Heart left ventricle (tissue), 16 donors: ENCODE measurements at regions not wholly inside any gene's neighbourhood (a gene's known extent, or its start where the extent isn't known, plus 50 kb on each side); places are given as distances from the start of the nearest gene placed in this dataset.

ENCODE experiments used
- ATAC-seq, 4 donors: fragments of 200-7000 bp; cut with Tn5 transposase; one replicate each; pipeline ENCODE4 v1.9.1; 2020 to 2022; ENCODE audit warnings: moderate library complexity in 4 of 4, mild to moderate bottlenecking in 3 of 4, moderate number of reproducible peaks in 1 of 4
- DNase-seq, 5 donors: peaks; one replicate each; pipeline ENCODE4 v3.0.0-alpha.2; 2020
- H3K27ac ChIP-seq, 12 donors: fragments of 200-600 bp; sonication (generic) in 4 of 12; one replicate each; pipeline versions ENCODE4 v1.5.0 to v1.8.0; 2016 to 2022; ENCODE audit warnings: mild to moderate bottlenecking in 2 of 12
- H3K27me3 ChIP-seq, 9 donors: fragments of 200-600 bp; sonication (generic) in 2 of 9; one replicate each; pipeline versions ENCODE4 v1.5.1 to v1.8.0; 2016 to 2022; ENCODE audit warnings: mild to moderate bottlenecking in 3 of 9
- H3K36me3 ChIP-seq, 9 donors: fragments of 200-600 bp; sonication (generic) in 2 of 9; one replicate each; pipeline versions ENCODE4 v1.5.0 to v1.8.0; 2018 to 2022; ENCODE audit warnings: mild to moderate bottlenecking in 2 of 9
- H3K4me1 ChIP-seq, 12 donors: fragments of 200-600 bp; sonication (generic) in 4 of 12; one replicate each; pipeline versions ENCODE4 v1.5.0 to v1.8.0; 2016 to 2022; ENCODE audit warnings: mild to moderate bottlenecking in 3 of 12
- H3K4me3 ChIP-seq, 12 donors: fragments of 200-600 bp; sonication (generic) in 4 of 12; one replicate each; pipeline versions ENCODE4 v1.5.0 to v1.8.0; 2017 to 2022; ENCODE audit warnings: mild to moderate bottlenecking in 9 of 12, moderate library complexity in 4 of 12
- H3K9me3 ChIP-seq, 12 donors: fragments of 200-600 bp; sonication (generic) in 4 of 12; one replicate each; pipeline versions ENCODE4 v1.5.0 to v1.8.0; 2016 to 2022; ENCODE audit warnings: mild to moderate bottlenecking in 1 of 12
- POLR2A ChIP-seq, 2 donors: fragments of 450-650 bp; IDR thresholded peaks; one replicate each; pipeline ENCODE4 v1.6.1; 2017; ENCODE audit warnings: antibody characterized with exemption in 2 of 2, mild to moderate bottlenecking in 2 of 2, moderate library complexity in 2 of 2
- WGBS, 4 donors: extraction: QIAGEN DNeasy Blood & Tissue Kit in 2 of 4; methylation state at CpG; one replicate each; pipeline versions ENCODE4 v1.1.5 to v1.1.7; 2013 to 2018; 5-methylcytosine and 5-hydroxymethylcytosine counted together
- intact Hi-C, 10 donors: fragments of 100-400 bp; cut with DNase I; formaldehyde crosslinking; loops; one replicate each; pipeline versions ENCODE4 v1.11.1 to v1.14.2; 2022
- TF ChIP-seq, protein P1 (sequence below), 12 donors: fragments of 200-600 bp; sonication (generic) in 4 of 12; IDR thresholded peaks; one replicate each; pipeline versions ENCODE4 v1.5.0 to v1.8.0; 2018 to 2022; ENCODE audit warnings: antibody characterized with exemption in 12 of 12, mild to moderate bottlenecking in 5 of 12
- donor health status: ischemic (EF 13 %, LVEDD 7.1; RV severe dilation, severe dysfunction).
- donor health status: healthy with polysubstance abuse.
- donor health status: DM: no; HTN: yes; CAD: no.
- donor health status: DM: no; HTN: no; CAD: no.
- donor health status: ischemic (EF 25% LVEDD 6.9; RV normal size, moderate dysfunction).
- donor health status: ischemic (EF 25% LVEDD 5.7; RV mildly dilated, moderate dysfunction).
- donor health status: healthy.
- donor health status: DM: yes; HTN: yes; CAD: no.
- donor health status: ischemic (EF 35%, LVEDD 5.7; RV mildly dilated, moderate dysfunction).
- donor health status: nonischemic (EF 11% LVEDD 7.7; RV severe dilation, severe dysfunction).
- donor health status: DM: yes; HTN: yes; CAD: no.
- donor health status: PGD.
- donor health status: ischemic (EF 29% LVEDD 5.4; RV normal size, mild dysfunction).
- donor health status: nonischemic (EF 23%, LVEDD 6.1; RV moderate dilation, normal function).

GRCh38 chr6:14591998-14592397 lies 474.4 kb downstream of the CD83 start:
- no peaks in the 10 kb centered on the region for H3K27me3 ChIP-seq
- no peak overlapping the region for H3K27ac ChIP-seq
- H3K9me3 ChIP-seq = no peaks in the 10 kb centered on the region
- H3K4me1 ChIP-seq = no peaks in the 10 kb centered on the region
- no peaks in the 10 kb centered on the region for H3K36me3 ChIP-seq
- no peak overlapping the region for H3K4me3 ChIP-seq
- no peak for TF ChIP-seq POLR2A (IDR thresholded peaks at IDR 0.05)
- TF ChIP-seq, protein P1, sequence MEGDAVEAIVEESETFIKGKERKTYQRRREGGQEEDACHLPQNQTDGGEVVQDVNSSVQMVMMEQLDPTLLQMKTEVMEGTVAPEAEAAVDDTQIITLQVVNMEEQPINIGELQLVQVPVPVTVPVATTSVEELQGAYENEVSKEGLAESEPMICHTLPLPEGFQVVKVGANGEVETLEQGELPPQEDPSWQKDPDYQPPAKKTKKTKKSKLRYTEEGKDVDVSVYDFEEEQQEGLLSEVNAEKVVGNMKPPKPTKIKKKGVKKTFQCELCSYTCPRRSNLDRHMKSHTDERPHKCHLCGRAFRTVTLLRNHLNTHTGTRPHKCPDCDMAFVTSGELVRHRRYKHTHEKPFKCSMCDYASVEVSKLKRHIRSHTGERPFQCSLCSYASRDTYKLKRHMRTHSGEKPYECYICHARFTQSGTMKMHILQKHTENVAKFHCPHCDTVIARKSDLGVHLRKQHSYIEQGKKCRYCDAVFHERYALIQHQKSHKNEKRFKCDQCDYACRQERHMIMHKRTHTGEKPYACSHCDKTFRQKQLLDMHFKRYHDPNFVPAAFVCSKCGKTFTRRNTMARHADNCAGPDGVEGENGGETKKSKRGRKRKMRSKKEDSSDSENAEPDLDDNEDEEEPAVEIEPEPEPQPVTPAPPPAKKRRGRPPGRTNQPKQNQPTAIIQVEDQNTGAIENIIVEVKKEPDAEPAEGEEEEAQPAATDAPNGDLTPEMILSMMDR (IDR thresholded peaks at IDR 0.05) = no peak
- WGBS, 4 donors = 90 to 100% (median 95%) methylated on average over 1 of the region's 1 CpG
- intact Hi-C loops = no loop called here
- DNase-seq = no peak
- ATAC-seq = no peak

DNA sequence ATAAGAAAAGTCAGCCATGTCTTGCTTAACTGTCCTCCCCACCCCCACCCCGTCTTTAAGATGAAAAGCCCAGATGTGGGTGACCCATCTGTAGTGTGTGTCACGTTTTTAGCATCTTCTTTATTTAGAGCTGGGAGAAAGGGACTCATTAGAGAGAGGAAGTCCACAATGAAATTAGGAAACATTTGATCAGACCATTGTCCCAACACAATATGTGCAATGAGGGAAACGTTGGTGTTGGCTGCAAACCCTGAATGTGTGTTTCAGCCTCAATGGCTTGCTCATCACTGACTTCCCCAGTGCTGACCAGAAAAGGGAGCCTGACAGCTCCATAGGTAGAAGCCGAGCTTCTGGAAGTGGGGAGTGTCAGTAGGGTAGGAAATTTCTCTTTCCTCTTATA lies 475.7 kb downstream of the CD83 start:
- DNase-seq (no peak), ATAC-seq (no peak)
- Histone ChIP-seq H3K27me3 (no peaks in the 10 kb centered on the region), H3K27ac (no peak overlapping the region), H3K4me3 (no peak overlapping the region), H3K4me1 (no peaks in the 10 kb centered on the region), H3K36me3 (no peaks in the 10 kb centered on the region), H3K9me3 (no peaks in the 10 kb centered on the region)
- 65 to 78% (median 72%) methylated on average over 4 of the region's 4 CpGs for whole genome bisulfite sequencing, 4 donors
- intact Hi-C loops = no loop called here
- no peak for TF ChIP-seq POLR2A (IDR thresholded peaks at IDR 0.05)
- TF ChIP-seq, protein P1 (IDR thresholded peaks at IDR 0.05) = no peak

- H3K9me3 ChIP-seq = no peaks in the 10 kb centered on the region
- DNase-seq (no peak), ATAC-seq (no peak)
- H3K27me3 ChIP-seq = no peaks in the 10 kb centered on the region
- TF ChIP-seq, protein P1 (IDR thresholded peaks at IDR 0.05) = no peak
- peaks cover 0 to 4% (median 0%) of the 10 kb centered on the region in 12 donors for H3K4me1 ChIP-seq
- no peaks in the 10 kb centered on the region for H3K36me3 ChIP-seq
- intact Hi-C loops = no loop called here
- no peak overlapping the region for H3K27ac ChIP-seq
- H3K4me3 ChIP-seq = no peak overlapping the region
- WGBS, 4 donors = 49 to 93% (median 80%) methylated on average over 2 of the region's 2 CpGs
These were observed 478.2 kb downstream of the CD83 start for GRCh38 chr6:14595751-14596150.

- no peak overlapping the region for H3K27ac ChIP-seq
- peaks cover 0 to 4% (median 0%) of the 10 kb centered on the region in 12 donors for H3K4me1 ChIP-seq
- H3K36me3 ChIP-seq = no peaks in the 10 kb centered on the region
- intact Hi-C loops = no loop called here
- no peak overlapping the region for H3K4me3 ChIP-seq
- 87 to 94% (median 92%) methylated on average over 4 of the region's 4 CpGs for WGBS, 4 donors
- no peaks in the 10 kb centered on the region for H3K27me3 ChIP-seq
- ATAC-seq (no peak), DNase-seq (peak in 1 of 5 donors; percentile 36)
- TF ChIP-seq, protein P1 (IDR thresholded peaks at IDR 0.05) = no peak
- TF ChIP-seq POLR2A (IDR thresholded peaks at IDR 0.05) = no peak
- no peaks in the 10 kb centered on the region for H3K9me3 ChIP-seq
These were observed 478.8 kb downstream of the CD83 start for GRCh38 chr6:14596410-14596809.
